NCI-H345 (cell line): ENCODE measurements at regions not wholly inside any gene's neighbourhood (a gene's known extent, or its start where the extent isn't known, plus 50 kb on each side); places are given as distances from the start of the nearest gene placed in this dataset.

ENCODE experiments used
- DNase-seq: peaks from one replicate; lab custom pipeline; 2025; lab: John Stamatoyannopoulos, UW

GRCh38 chr7:36100634-36101033, 52.4 kb upstream of the EEPD1 start:
- no peak for DNase-seq
